Dedifferentiated amniotic fluid mesenchymal stem cell (primary cell): ENCODE measurements at regions not wholly inside any gene's neighbourhood (a gene's known extent, or its start where the extent isn't known, plus 50 kb on each side); places are given as distances from the start of the nearest gene placed in this dataset.
"Not testable (repeated sequence)": the region's sequence is repeated elsewhere in the genome, so short reads cannot be mapped to it uniquely, and the experiment has no call there.

ENCODE experiments used
- DNase-seq: peaks from one replicate; pipeline ENCODE4 v3.0.0-alpha.2; 2016; ENCODE audit errors: extremely low spot score

DNA sequence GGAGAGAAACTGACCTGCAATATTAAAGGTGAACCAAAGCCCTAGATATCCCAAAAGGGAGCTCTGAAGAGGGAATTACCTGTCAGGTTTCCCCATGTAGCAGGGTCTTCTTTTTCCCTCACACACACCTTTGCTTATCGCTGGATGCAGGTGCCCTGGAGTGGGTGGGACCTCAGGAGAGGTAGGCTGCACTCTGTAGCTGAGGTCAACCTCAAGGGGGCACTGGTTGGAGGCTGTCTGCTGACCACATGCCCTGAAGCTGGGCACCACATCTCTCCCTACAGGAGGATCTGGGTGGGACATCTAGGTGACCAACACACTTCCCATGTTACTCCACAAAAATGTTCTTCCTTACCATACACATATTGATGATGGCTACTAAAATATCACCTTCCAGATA, 298.7 kb upstream of the USP25 start:
- no peak for DNase-seq

- DNase-seq: no peak
Measured at GRCh38 chr21:15433091-15433490, 296.7 kb upstream of the USP25 start.

DNA sequence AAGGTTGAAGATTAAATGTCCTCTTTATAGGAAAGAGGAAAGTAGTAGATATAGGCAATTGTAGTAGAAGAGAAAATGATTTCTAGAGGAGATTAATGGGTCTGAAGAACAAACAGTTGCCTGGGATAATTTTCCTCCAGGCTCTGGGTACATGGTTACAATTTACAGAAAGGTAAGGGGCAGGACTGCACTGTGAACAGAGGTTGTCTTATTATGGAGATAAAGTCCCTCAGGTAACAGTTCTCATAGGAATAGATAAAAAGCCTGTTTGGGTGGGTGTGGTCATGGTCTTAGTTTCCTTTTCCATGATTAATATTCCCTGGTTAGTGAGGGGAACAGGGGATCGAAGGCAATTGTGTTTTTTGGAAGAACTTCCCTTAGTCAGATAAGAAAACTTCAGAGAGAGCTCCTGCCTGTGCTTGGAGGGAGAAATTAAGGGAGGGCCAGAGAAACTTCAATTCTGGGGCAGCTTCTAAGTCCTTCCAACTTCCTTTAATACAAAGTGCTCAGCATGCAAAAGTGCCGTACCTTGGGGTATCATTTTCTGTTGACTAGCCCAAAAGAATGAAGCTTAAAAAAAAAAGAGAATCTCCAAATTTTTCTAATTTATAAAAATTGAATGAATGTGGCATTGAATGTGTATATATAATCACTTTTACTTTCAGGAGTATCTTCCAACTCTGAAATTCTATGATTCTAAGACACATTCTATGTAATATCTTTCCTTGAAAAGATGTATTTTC, 295.4 kb upstream of the USP25 start:
- DNase-seq: no peak

DNA sequence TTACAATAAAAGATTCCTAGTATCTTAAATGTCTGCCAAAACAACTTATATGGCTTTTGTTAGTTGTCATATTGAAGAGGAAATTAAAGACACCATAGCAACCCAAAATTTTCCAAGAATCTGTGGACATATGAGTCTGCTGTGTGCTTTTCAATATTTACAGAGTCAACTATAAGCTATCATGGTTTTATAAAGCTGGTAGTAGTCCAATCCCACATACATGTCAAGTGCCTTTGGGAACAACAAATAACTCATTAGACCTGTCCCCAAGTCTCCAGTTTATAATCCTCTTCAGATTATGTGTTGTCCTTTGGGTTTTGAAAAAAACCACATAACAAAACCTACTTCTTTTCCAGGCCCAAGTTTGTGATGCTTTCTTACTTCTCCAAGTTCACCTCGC, 293.8 kb upstream of the USP25 start:
- no peak for DNase-seq

- DNase-seq: no peak
Measured at GRCh38 chr21:15437883-15438282, 291.9 kb upstream of the USP25 start.

- no peak for DNase-seq
Measured at GRCh38 chr21:15439726-15440125, 290.1 kb upstream of the USP25 start.

DNA sequence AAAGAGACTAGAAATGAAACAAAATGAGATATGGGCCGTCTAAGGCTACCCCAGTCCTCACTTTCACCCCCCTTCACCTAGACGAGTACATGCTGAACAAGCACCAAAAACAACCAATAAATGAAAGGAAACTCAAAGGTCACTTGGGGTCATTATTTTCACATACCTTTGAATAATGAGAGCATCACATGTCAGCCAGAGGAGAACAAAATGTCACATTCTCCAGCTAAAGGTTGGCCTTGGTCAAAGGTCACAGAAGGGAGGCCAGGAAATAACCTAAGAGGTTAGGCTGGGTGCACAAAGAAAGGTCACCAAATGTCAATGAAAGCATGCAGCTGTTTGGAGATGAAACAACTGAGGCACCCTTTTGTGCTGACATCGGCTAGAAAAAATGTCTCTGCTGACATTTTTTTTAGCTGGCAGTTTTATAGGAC, 288.7 kb upstream of the USP25 start:
- no peak for DNase-seq

- no peak for DNase-seq
Measured at GRCh38 chr21:15441992-15442391, 287.8 kb upstream of the USP25 start.

DNA sequence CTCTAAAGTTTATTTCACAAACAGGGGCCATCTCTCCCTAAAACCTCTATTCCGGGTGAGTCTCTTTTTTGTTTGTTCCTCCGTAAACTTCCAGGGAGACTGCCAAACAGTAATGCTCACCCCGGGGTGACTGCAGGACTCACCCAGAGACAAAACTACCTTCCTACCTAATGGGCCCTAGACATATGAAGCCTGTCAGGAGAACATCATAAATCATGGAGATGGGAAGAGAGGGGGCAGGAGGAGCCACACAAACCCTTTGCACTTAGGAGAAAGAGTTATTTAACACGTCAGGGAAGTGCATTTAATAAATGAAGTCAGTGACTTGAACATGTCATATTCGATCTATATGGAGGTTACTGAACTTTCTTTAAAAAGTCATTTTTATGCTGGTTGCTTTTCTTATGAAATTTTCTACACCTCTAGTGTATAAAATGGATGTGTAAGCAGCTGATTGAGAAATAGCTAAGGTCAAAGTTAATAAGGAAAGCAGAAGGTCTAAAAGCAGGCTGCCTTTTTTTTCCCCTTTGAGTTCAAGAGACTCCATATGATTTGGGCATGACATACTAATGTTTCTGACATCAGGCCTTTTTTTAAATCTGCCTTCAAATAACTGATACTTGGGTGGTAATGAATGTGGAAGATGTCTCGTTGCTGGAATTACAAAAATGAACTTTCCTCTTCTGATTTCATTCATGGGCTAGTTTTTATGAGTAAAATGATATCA, 286.9 kb upstream of the USP25 start:
- no peak for DNase-seq

GRCh38 chr21:15443740-15444117, 286.1 kb upstream of the USP25 start:
- DNase-seq: no peak

DNA sequence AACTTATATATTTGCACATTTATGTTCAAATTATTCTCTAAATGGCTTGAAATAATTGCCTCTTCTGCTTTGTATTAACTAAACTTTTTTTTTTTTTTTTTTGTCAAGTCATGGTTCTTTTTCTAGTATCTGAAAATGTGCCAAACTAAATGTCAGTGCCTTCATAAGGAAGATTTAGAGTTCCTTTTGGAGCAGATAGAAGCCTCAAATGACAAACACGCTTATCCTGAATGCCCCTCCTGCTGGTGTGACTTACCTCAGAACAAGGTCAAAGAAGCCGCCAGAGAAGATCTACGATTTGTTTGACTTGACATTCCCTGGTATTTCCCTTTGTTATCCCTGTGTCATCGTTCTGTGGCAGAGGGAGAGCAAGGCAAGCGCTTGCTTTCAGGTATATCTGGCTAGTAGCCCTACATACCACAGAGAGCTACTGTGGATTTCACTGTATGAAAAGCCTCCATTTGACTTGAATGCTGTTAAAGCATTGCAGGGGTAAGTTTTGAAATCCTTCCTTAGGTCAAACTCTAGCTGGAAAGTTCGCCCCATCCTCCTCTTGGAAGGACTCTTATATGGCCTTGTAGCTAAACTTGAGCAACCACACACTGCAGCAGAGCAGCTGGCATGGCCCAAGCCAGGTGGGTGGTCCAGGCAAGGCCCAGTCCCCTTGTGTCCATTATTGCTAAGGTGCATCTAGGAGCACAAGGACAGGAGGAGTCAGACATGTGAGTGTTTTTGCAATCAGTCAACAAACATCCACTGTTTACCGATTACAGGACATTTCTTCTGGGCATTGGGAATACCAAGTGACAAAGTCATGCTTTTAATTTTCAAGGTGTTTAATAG, 285.4 kb upstream of the USP25 start:
- no peak for DNase-seq

DNA sequence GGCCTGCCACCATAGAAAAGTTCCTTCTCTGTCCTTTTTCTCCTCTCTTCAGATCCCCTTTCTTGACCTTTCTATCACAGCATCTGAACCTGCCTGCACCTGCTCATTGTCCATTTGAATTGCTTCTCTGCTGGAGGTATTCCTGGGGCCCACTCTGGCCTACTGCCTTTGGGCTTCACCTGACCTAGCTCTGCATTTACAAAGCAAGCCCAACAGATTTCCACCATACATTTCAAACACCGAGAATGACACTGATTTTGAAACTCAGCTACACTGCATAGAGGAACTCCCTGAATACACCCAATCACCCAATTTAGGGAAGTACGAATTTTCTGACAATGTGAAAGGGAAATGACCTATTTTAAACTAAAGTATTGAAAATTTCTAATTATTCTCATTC, 284.5 kb upstream of the USP25 start:
- DNase-seq: no peak

DNA sequence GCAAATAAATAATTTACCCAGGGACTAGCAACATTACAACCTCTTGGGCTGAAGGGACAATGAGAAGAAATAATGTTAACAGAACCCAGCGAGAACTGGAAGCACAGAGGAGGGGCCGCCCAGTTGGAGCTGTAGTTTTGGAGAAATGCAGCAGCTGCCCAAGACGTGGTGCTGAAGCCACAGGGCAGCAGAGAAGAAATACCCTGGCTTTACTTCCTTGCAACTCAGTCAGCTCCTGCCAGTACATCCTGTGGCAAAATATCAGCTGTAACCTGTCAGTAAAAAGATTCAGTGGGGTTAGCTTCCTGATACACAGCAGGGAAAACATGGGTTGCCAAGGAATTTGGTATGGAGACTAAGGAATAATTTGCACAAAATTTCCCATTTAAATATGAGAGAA, 283.6 kb upstream of the USP25 start:
- no peak for DNase-seq

GRCh38 chr21:15449556-15449955, 280.2 kb upstream of the USP25 start:
- no peak for DNase-seq

DNA sequence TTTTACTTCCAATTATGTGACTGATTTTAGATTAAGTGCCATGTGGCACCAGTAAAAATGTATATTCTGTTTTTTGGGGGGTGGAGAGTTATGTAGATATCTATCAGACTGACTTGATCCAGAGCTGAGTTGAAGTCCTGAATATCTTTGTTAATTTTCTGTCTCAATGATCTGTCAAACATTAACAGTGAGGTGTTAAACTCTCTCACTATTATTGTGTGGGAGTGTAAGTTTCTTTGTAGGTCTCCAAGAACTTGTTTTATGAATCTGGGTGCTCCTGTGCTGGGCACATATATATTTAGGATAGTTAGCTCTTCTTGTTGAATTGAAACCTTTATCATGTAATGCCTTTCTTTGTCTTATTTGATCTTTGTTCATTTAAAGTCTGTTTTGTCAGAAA, 276.5 kb upstream of the USP25 start:
- DNase-seq: no peak

GRCh38 chr21:15453785-15454184, 276.0 kb upstream of the USP25 start:
- not testable (repeated sequence) for DNase-seq

- DNase-seq: not testable (repeated sequence)
Measured at GRCh38 chr21:15454931-15455330, 274.9 kb upstream of the USP25 start.

- no peak for DNase-seq
Measured at GRCh38 chr21:15455819-15456462, 273.8 kb upstream of the USP25 start.

DNA sequence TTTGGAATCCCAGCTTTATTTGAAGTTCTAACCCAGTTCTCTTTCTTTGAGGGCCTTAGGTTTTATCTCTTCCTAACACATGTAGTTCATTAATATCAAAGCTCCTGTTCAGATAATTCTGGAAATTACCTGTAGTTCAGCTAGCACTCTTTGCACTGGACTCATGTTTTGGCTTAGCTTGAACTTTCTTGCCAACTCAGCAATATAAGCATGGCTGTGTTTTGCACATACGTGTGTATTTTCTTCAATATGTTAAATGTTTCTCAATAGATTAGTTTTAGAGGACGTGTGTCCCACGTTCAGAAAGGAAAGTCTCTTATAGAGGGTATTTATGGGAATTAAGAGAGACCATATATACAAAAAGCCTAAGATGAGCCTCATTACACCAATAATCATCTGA, 271.8 kb upstream of the USP25 start:
- no peak for DNase-seq

- no peak for DNase-seq
Measured at GRCh38 chr21:15462092-15462491, 267.7 kb upstream of the USP25 start.

DNA sequence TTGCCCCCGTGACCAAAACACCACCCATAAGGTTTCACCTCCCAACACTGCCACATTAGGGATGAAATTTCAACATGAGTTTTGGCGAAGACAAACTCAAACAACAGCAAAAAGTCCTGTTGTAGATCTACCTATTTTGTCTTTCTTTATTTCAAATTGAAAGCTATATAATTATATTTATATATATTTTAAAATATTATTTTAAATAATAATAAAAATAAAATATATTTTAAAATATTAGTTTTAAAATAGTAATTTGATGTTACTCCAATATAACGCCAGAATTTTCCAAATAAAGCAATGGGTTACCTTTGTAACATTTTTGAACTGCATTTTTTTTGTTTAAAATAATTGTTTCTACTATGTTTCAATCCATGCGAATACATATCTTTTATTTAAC, 263.5 kb upstream of the USP25 start:
- no peak for DNase-seq

- no peak for DNase-seq
Measured at GRCh38 chr21:15468368-15468767, 261.4 kb upstream of the USP25 start.
